HG02840 (cell line): ENCODE measurements at regions not wholly inside any gene's neighbourhood (a gene's known extent, or its start where the extent isn't known, plus 50 kb on each side); places are given as distances from the start of the nearest gene placed in this dataset.
"Not testable (repeated sequence)": the region's sequence is repeated elsewhere in the genome, so short reads cannot be mapped to it uniquely, and the experiment has no call there.

ENCODE experiments used
- ATAC-seq: cut with Tn5 transposase; IDR thresholded peaks from one replicate; pipeline ENCODE4 v1.9.1; 2021; ENCODE audit warnings: mild to moderate bottlenecking, moderate library complexity, moderate number of reproducible peaks; ENCODE audit not compliant: unreplicated experiment, low FRiP score

DNA sequence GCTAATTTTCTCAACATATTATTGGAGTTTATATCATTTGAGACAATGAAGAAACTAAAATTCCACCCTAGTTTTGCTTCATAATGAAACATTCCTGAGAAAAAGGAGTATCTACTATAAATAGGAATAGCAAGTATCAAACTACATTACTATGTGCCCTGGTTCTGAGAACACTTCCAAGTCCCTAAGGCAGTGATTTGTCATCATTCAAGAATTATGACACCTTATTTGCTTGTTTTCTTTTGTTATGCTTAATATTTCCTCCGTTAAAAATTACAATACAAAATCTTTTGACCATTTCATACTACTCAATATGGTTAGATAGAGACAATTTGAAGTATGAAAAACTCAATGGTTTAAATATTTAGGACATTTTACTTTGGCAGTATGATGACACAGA is 707.8 kb upstream of the GOLIM4 start:
- ATAC-seq = no peak

- no peak for ATAC-seq
Observed at GRCh38 chr3:168802766-168803165, 707.0 kb upstream of the GOLIM4 start.

- no peak for ATAC-seq
Observed at GRCh38 chr3:168801794-168802193, 706.1 kb upstream of the GOLIM4 start.

DNA sequence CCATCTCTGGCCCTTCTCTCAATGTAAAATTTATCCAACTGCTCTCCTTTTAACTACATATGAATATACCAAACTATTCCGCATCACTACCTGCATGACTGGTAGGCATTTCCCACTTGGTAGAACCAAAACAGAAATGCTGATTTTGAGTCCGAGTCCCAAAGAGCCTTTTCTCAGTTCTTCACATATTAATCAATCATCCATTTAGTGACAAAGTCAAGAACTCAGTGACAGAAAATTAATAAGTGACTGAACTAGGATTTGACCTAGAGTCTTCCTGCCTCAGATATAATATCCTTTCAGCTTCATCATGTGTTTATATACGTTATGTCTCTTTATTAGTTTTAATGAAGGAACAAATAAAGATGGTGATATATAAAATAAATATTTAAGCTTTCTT is 700.6 kb upstream of the GOLIM4 start:
- no peak for ATAC-seq

GRCh38 chr3:168794427-168794826 is 698.7 kb upstream of the GOLIM4 start:
- ATAC-seq = no peak

DNA sequence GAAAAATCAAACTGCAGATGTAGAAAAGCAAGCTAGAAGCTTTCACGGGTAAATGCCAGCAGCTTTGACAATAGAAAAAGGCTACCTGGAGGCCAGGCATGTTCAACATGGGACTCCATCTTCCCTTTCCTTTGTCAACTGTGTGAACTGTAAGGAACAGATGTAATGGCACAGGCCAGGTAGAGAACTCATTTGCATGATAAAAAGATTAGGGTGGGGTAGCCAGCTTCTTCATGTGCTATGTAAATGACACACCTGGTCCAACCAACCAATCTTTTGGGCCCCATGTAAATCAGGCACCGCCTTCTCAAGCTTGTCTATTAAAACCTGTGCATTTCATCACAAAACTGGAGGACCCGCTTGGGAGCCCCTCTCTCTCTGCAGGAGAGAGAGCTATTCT is 686.5 kb upstream of the GOLIM4 start:
- ATAC-seq = no peak

DNA sequence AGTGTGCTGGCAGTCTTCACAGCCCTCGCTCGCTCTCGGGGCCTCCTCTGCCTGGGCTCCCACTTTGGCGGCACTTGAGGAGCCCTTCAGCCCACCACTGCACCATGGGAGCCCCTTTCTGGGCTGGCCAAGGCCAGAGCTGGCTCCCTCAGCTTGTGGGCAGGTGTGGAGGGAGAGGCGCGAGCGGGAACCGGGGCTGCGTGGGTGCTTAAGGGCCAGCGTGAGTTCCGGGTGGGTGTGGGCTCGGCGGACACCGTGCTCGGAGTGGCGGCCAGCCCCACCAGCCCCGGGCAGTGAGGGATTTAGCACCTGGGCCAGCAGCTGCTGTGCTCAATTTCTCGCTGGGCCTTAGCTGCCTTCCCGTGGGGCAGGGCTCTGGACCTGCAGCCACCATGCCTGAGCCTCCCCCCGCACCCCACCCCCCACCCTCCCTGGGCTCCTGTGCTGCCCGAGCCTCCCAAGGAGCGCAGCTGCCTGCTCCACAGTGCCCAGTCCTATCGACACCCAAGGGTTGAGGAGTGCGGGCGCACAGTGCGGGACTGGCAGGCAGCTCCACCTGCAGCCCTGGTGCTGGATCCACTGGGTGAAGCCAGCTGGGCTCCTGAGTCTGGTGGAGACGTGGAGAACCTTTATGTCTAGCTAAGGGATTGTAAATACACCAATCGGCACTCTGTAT is 684.4 kb upstream of the GOLIM4 start:
- ATAC-seq = not testable (repeated sequence)

DNA sequence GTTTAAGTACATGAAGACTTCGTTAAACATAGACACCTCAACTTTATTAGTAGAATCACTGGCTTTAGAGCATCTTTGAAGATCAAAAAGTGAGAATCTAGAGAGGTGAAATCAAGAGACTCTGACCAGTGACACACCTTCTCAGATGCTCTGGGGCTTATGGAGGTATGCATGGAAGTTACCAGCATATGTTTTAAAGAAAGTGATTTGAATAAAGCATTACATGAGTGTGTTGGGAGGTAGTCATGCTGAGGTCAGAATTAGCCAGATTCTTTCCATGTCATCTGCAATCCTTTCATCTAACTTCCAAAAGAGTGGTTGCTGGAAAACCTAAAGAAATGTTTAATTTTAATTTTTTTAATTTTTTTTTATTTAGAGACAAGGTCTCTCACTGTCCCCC is 658.0 kb upstream of the GOLIM4 start:
- no peak for ATAC-seq

GRCh38 chr3:168752339-168752738 is 656.6 kb upstream of the GOLIM4 start:
- no peak for ATAC-seq

- no peak for ATAC-seq
Observed at GRCh38 chr3:168747697-168748096, 652.0 kb upstream of the GOLIM4 start.

GRCh38 chr3:168738527-168739325 is 643.0 kb upstream of the GOLIM4 start:
- no peak for ATAC-seq

DNA sequence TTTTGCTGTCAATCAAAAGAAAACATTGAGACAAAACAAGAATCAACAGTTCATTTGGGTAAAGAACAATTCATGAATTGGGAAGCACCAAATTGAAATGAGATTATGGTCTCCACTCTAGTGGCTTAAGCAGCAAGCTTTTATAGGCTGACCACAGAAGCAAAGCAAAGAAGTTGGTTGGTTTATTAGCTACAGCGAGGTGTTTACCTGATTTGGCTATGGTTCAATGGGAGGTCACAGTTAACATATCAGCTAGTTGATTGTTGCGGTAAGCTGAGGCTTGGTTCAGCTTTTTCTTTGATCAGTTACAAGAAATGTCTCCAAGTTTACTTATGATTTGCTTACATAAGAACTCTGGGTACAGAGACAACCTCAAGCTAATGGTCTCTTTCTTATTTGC is 640.5 kb upstream of the GOLIM4 start:
- no peak for ATAC-seq

GRCh38 chr3:168730073-168730472 is 634.3 kb upstream of the GOLIM4 start:
- no peak for ATAC-seq

GRCh38 chr3:168722091-168722490 is 626.4 kb upstream of the GOLIM4 start:
- no peak for ATAC-seq

DNA sequence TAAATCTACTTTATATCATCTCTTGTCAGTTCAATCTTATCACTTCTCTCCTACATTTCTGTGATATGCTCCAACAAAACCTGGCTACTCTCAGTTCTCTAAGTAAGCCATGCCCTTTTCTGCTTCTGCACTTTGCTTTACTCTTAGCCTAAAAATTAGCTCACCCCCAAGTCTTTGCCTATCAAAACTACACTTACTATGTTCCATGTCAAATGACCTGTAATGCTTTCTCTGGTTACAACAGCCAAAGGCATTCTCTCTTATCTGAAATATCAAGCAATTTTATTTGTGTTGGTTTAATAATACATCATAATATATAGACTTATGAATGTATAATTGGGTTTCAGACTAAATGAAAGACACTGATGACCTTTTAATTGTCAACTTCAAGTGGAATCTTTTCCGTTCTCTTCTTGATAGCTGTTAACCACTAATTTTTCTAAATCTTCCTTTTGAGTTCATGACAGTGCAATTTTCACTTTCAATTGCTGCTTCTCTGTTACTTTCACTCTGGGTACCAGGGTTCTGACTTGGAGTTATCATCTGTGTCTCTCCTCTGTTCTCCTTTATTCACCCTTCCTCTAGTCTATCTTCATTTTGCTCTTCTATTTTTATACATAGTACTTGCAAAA is 619.0 kb upstream of the GOLIM4 start:
- peak; percentile 86 for ATAC-seq

DNA sequence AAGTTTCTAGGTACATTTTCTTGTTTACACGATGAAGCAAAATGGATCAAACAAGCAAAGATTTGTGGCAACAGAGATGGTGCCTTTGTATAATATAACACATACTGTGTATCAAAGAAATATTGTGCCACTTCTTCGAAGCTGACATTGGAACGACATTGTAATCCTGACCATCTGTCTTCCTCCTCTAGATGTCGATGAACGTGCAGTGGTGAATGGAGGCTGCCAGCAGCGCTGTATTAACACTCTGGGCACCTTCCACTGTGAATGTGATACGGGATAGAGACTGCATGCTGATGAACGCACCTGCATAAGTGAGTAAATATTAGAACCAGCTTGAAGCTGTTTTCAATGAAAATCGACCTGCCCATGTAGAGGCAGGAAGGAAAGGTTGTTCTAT is 613.3 kb upstream of the GOLIM4 start:
- ATAC-seq = no peak

GRCh38 chr3:168707900-168708299 is 612.2 kb upstream of the GOLIM4 start:
- no peak for ATAC-seq

- no peak for ATAC-seq
Observed at GRCh38 chr3:168705412-168705811, 609.7 kb upstream of the GOLIM4 start.

DNA sequence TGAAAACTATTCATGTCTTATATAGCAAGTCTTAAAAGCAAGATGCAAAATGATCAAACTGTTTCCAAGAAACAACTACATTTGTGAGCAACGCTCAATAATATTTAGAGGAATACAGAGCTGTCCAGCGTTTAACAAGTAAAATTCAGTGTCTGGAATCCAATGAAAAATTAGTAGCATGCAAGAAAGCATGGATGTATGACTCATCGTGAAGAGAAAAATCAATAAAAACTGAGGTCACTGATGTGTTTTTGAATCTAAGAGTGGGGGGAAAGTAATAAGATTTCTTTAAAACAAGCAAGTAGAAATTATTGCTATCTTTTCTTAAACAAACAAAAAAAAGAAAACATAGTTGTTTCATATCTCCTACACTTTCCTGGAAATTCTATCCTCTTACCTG is 600.3 kb upstream of the GOLIM4 start:
- ATAC-seq = no peak

- no peak for ATAC-seq
Observed at GRCh38 chr3:168693870-168694269, 598.1 kb upstream of the GOLIM4 start.

DNA sequence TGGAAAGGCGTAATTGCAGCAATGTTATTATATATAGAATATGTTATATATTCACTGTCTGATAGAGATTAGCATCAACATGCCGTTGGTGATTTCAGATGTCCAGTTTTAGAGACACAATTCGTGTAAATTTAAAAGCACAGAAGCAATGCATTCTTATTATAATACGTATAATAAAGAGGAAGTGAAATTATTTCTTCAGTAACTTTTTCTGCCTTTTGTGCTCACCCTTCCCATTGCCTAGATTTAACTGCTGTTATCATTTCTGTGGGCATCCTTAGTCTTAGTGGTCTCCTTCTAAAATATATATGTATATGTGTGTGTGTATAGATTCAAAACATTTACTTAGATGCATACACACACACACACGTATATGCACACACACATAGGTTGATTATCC is 592.5 kb upstream of the GOLIM4 start:
- ATAC-seq = no peak

DNA sequence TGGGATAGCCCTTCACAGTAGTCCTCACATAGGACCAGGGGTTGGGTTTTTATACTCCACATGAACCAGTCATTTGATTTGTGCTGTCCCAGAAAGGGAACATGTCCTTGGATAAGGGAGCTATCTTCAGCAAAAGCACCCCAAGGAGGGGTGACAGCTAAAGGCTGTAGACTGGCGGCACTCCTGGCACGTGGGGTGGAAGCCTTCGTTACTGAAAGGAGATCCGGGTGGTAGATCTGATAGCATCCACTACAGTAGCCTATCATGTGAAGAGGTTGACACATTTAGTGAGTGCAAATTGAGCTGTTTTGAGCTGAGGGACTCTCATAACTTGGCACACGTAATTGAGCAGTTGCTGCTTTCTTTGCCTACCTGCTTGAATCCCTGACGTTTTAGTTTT is 588.8 kb upstream of the GOLIM4 start:
- ATAC-seq = no peak
